ENCODE measurements at regions not wholly inside any gene's neighbourhood (a gene's known extent, or its start where the extent isn't known, plus 50 kb on each side); places are given as distances from the start of the nearest gene placed in this dataset.
"Not testable (repeated sequence)": the region's sequence is repeated elsewhere in the genome, so short reads cannot be mapped to it uniquely, and the experiment has no call there.

GRCh38 chr9:41754822-41755221 lies 374.4 kb downstream of the CNTNAP3B start:
- not testable (repeated sequence) for DNase-seq (ENCODE audit: low read depth, low spot score)

- DNase-seq (ENCODE audit: low read depth, low spot score): not testable (repeated sequence)
These were observed 374.8 kb downstream of the CNTNAP3B start for GRCh38 chr9:41754403-41754802.

GRCh38 chr9:41741897-41742296 lies 387.3 kb downstream of the CNTNAP3B start:
- DNase-seq (ENCODE audit: low read depth, low spot score): not testable (repeated sequence)

GRCh38 chr9:41741173-41741572 lies 388.1 kb downstream of the CNTNAP3B start:
- not testable (repeated sequence) for DNase-seq (ENCODE audit: low read depth, low spot score)

GRCh38 chr9:41738681-41739080 lies 390.5 kb downstream of the CNTNAP3B start:
- not testable (repeated sequence) for DNase-seq (ENCODE audit: low read depth, low spot score)

- not testable (repeated sequence) for DNase-seq (ENCODE audit: low read depth, low spot score)
These were observed 430.0 kb downstream of the CNTNAP3B start for GRCh38 chr9:41699190-41699589.

GRCh38 chr9:41697080-41697479 lies 432.1 kb downstream of the CNTNAP3B start:
- not testable (repeated sequence) for DNase-seq (ENCODE audit: low read depth, low spot score)

- not testable (repeated sequence) for DNase-seq (ENCODE audit: low read depth, low spot score)
These were observed 449.9 kb downstream of the CNTNAP3B start for GRCh38 chr9:41679312-41679711.

- peak; percentile 83 for DNase-seq (ENCODE audit: low read depth, low spot score)
These were observed 465.7 kb downstream of the CNTNAP3B start for GRCh38 chr9:41663497-41664036.

GRCh38 chr9:41658706-41659105 lies 469.6 kb upstream of the ZNG1F start:
- DNase-seq (ENCODE audit: low read depth, low spot score): not testable (repeated sequence)

GRCh38 chr9:41658116-41658515 lies 469.0 kb upstream of the ZNG1F start:
- not testable (repeated sequence) for DNase-seq (ENCODE audit: low read depth, low spot score)

GRCh38 chr9:41657141-41657540 lies 468.0 kb upstream of the ZNG1F start:
- not testable (repeated sequence) for DNase-seq (ENCODE audit: low read depth, low spot score)

- peak; percentile 23 for DNase-seq (ENCODE audit: low read depth, low spot score)
These were observed 466.0 kb upstream of the ZNG1F start for GRCh38 chr9:41655071-41655554.

GRCh38 chr9:41654349-41654748 lies 465.2 kb upstream of the ZNG1F start:
- peak; percentile 10 for DNase-seq (ENCODE audit: low read depth, low spot score)

- not testable (repeated sequence) for DNase-seq (ENCODE audit: low read depth, low spot score)
These were observed 464.6 kb upstream of the ZNG1F start for GRCh38 chr9:41653560-41654340.

- DNase-seq (ENCODE audit: low read depth, low spot score): not testable (repeated sequence)
These were observed 463.7 kb upstream of the ZNG1F start for GRCh38 chr9:41652800-41653199.

- not testable (repeated sequence) for DNase-seq (ENCODE audit: low read depth, low spot score)
These were observed 463.1 kb upstream of the ZNG1F start for GRCh38 chr9:41652100-41652713.

GRCh38 chr9:41650086-41650485 lies 461.0 kb upstream of the ZNG1F start:
- not testable (repeated sequence) for DNase-seq (ENCODE audit: low read depth, low spot score)

GRCh38 chr9:41648564-41648963 lies 459.4 kb upstream of the ZNG1F start:
- DNase-seq (ENCODE audit: low read depth, low spot score): not testable (repeated sequence)

GRCh38 chr9:41646246-41646645 lies 457.1 kb upstream of the ZNG1F start:
- DNase-seq (ENCODE audit: low read depth, low spot score): not testable (repeated sequence)

GRCh38 chr9:41643571-41644279 lies 454.6 kb upstream of the ZNG1F start:
- DNase-seq (ENCODE audit: low read depth, low spot score): peak; percentile 83

- not testable (repeated sequence) for DNase-seq (ENCODE audit: low read depth, low spot score)
These were observed 444.6 kb upstream of the ZNG1F start for GRCh38 chr9:41633726-41634125.
